Right lobe of liver (tissue), 4 donors: ENCODE measurements at regions not wholly inside any gene's neighbourhood (a gene's known extent, or its start where the extent isn't known, plus 50 kb on each side); places are given as distances from the start of the nearest gene placed in this dataset.
"Not testable (repeated sequence)": the region's sequence is repeated elsewhere in the genome, so short reads cannot be mapped to it uniquely, and the experiment has no call there.

ENCODE experiments used
- POLR2A ChIP-seq: fragments of 450-650 bp; IDR thresholded peaks from one replicate; pipeline ENCODE4 v1.6.1; 2017; ENCODE audit warnings: antibody characterized with exemption, mild to moderate bottlenecking
- TF ChIP-seq, protein P1 (sequence below), 4 donors: fragments of 200-600 bp in 3 of 4; fragments of 450-650 bp in 1 of 4; IDR thresholded peaks; one replicate each; pipeline versions ENCODE4 v1.5.1 to v1.8.0; 2016 to 2022; ENCODE audit warnings: antibody characterized with exemption in 4 of 4, mild to moderate bottlenecking in 2 of 4
- donor health status: DM: no; HTN: no; CAD: no.
- donor health status: DM: no; HTN: no; CAD: no.
- donor health status: DM: no; HTN: yes; CAD: no.

DNA sequence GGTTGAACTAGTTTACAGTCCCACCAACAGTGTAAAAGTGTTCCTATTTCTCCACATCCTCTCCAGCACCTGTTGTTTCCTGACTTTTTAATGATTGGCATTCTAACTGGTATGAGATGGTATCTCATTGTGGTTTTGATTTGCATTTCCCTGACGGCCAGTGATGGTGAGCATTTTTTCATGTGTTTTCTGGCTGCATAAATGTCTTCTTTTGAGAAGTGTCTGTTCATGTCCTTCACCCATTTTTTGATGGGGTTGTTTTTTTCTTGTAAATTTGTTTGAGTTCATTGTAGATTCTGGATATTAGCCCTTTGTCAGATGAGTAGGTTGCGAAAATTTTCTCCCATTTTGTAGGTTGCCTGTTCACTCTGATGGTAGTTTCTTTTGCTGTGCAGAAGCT, 153.1 kb downstream of the GOLGA6L4 start:
- TF ChIP-seq, protein P1, sequence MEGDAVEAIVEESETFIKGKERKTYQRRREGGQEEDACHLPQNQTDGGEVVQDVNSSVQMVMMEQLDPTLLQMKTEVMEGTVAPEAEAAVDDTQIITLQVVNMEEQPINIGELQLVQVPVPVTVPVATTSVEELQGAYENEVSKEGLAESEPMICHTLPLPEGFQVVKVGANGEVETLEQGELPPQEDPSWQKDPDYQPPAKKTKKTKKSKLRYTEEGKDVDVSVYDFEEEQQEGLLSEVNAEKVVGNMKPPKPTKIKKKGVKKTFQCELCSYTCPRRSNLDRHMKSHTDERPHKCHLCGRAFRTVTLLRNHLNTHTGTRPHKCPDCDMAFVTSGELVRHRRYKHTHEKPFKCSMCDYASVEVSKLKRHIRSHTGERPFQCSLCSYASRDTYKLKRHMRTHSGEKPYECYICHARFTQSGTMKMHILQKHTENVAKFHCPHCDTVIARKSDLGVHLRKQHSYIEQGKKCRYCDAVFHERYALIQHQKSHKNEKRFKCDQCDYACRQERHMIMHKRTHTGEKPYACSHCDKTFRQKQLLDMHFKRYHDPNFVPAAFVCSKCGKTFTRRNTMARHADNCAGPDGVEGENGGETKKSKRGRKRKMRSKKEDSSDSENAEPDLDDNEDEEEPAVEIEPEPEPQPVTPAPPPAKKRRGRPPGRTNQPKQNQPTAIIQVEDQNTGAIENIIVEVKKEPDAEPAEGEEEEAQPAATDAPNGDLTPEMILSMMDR (IDR thresholded peaks at IDR 0.05): not testable (repeated sequence)
- not testable (repeated sequence) for TF ChIP-seq POLR2A
